HEK293 (cell line): ENCODE measurements at regions not wholly inside any gene's neighbourhood (a gene's known extent, or its start where the extent isn't known, plus 50 kb on each side); places are given as distances from the start of the nearest gene placed in this dataset.

Experiments used
- CTCF ChIA-PET: fragments of 350-600 bp; formaldehyde crosslinking; extraction: SDS; loops from one replicate; lab custom pipeline; 2021; ENCODE audit warnings: antibody characterized with exemption; lab: Yijun Ruan, JAX
- POLR2A ChIA-PET: fragments of 300-600 bp; formaldehyde crosslinking; extraction: SDS; loops from one replicate; lab custom pipeline; 2020; ENCODE audit warnings: antibody characterized with exemption, inconsistent platforms; lab: Yijun Ruan, JAX
- H3K27ac ChIP-seq: fragments of 200-500 bp; sonication (Bioruptor generic); 2 replicates; pipeline ENCODE4 v1.5.1; 2014; ENCODE audit warnings: low read depth, low read length, control low read depth, inconsistent platforms; ENCODE audit errors: extremely low read depth
- H3K36me3 ChIP-seq, 2 experiments: fragments of 200-500 bp in 1 of 2; sonication (Bioruptor generic) in 1 of 2; 1 replicate in 1 of 2; 2 replicates in 1 of 2; pipeline ENCODE4 v1.5.1; 2014 to 2017; ENCODE audit warnings: inconsistent platforms in 2 of 2, low read length in 2 of 2; ENCODE audit not compliant: control insufficient read depth in 2 of 2, insufficient read depth in 1 of 2
- H3K4me1 ChIP-seq: fragments of 200-500 bp; sonication (Bioruptor generic); 2 replicates; pipeline ENCODE4 v1.5.1; 2014; ENCODE audit warnings: mild to moderate bottlenecking, low read length, inconsistent platforms; ENCODE audit not compliant: control insufficient read depth, insufficient read depth
- H3K4me3 ChIP-seq: 2 replicates; pipeline ENCODE4 v1.5.1; 2011; ENCODE audit warnings: low read depth, mild to moderate bottlenecking, control low read depth, low read length, moderate library complexity
- H3K9me3 ChIP-seq: fragments of 200-500 bp; sonication (Bioruptor generic); 2 replicates; pipeline ENCODE4 v1.5.1; 2014; ENCODE audit warnings: low read depth, low read length, inconsistent platforms; ENCODE audit not compliant: control insufficient read depth, insufficient read depth
- PRDM1 ChIP-seq: fragments of 450-650 bp; formaldehyde crosslinking; IDR thresholded peaks from 2 replicates; pipeline ENCODE4; 2016; ENCODE audit warnings: missing biosample characterization, missing genetic modification characterization
- SALL2 ChIP-seq: fragments of 450-650 bp; formaldehyde crosslinking; IDR thresholded peaks from 2 replicates; pipeline ENCODE4 v1.5.0; 2017; ENCODE audit warnings: missing biosample characterization, mild to moderate bottlenecking, missing genetic modification characterization, borderline replicate concordance
- SP7 ChIP-seq: fragments of 450-650 bp; formaldehyde crosslinking; IDR thresholded peaks from 2 replicates; pipeline ENCODE4 v1.5.1; 2016; ENCODE audit warnings: missing biosample characterization, missing genetic modification characterization
- YY1 ChIP-seq: fragments of 450-650 bp; formaldehyde crosslinking; IDR thresholded peaks from 2 replicates; pipeline ENCODE4 v1.5.1; 2018; ENCODE audit warnings: missing biosample characterization, missing genetic modification characterization
- ZIC2 ChIP-seq: fragments of 450-650 bp; formaldehyde crosslinking; IDR thresholded peaks from 2 replicates; pipeline ENCODE4 v1.5.1; 2016; ENCODE audit warnings: missing biosample characterization, missing genetic modification characterization
- ZNF114 ChIP-seq: fragments of 450-650 bp; formaldehyde crosslinking; IDR thresholded peaks from 2 replicates; pipeline ENCODE4 v1.5.0; 2017; ENCODE audit warnings: missing biosample characterization, missing genetic modification characterization
- ZNF138 ChIP-seq: fragments of 450-650 bp; formaldehyde crosslinking; IDR thresholded peaks from 2 replicates; pipeline ENCODE4 v1.5.1; 2016; ENCODE audit warnings: missing biosample characterization, missing genetic modification characterization, borderline replicate concordance
- ZNF184 ChIP-seq: fragments of 450-650 bp; IDR thresholded peaks from 2 replicates; pipeline ENCODE4 v1.5.1; 2018; ENCODE audit warnings: missing biosample characterization, mild to moderate bottlenecking, missing genetic modification characterization
- ZNF366 ChIP-seq: fragments of 450-650 bp; formaldehyde crosslinking; conservative IDR thresholded peaks from 2 replicates; pipeline ENCODE4 v1.5.1; 2016; ENCODE audit warnings: missing biosample characterization, missing genetic modification characterization
- ZNF548 ChIP-seq: fragments of 450-650 bp; formaldehyde crosslinking; IDR thresholded peaks from 2 replicates; pipeline ENCODE4 v1.5.1; 2016; ENCODE audit warnings: missing biosample characterization, missing genetic modification characterization
- ZNF560 ChIP-seq: fragments of 450-650 bp; formaldehyde crosslinking; IDR thresholded peaks from 2 replicates; pipeline ENCODE4 v1.5.1; 2017; ENCODE audit warnings: missing biosample characterization, missing genetic modification characterization, borderline replicate concordance
- ZNF629 ChIP-seq: fragments of 450-650 bp; formaldehyde crosslinking; IDR thresholded peaks from 2 replicates; pipeline ENCODE4 v1.5.1; 2017; ENCODE audit warnings: missing biosample characterization, missing genetic modification characterization
- ZNF747 ChIP-seq: fragments of 450-650 bp; formaldehyde crosslinking; IDR thresholded peaks from 2 replicates; pipeline ENCODE4 v1.5.1; 2016; ENCODE audit warnings: missing biosample characterization, missing genetic modification characterization
- ZNF768 ChIP-seq: fragments of 450-650 bp; formaldehyde crosslinking; IDR thresholded peaks from 2 replicates; pipeline ENCODE4 v1.5.1; 2018; ENCODE audit warnings: missing biosample characterization, mild to moderate bottlenecking, missing genetic modification characterization
- ZNF776 ChIP-seq: fragments of 450-650 bp; formaldehyde crosslinking; IDR thresholded peaks from 2 replicates; pipeline ENCODE4 v1.5.0; 2017; ENCODE audit warnings: missing biosample characterization, missing genetic modification characterization, borderline replicate concordance
- ZNF791 ChIP-seq: fragments of 450-650 bp; formaldehyde crosslinking; IDR thresholded peaks from 2 replicates; pipeline ENCODE4 v1.5.1; 2016; ENCODE audit warnings: missing biosample characterization, missing genetic modification characterization
- ZSCAN16 ChIP-seq: fragments of 450-650 bp; formaldehyde crosslinking; IDR thresholded peaks from 2 replicates; pipeline ENCODE4 v1.5.1; 2016; ENCODE audit warnings: missing biosample characterization, missing genetic modification characterization
- TF ChIP-seq, protein P1 (sequence below): fragments of 450-650 bp; formaldehyde crosslinking; IDR thresholded peaks from 2 replicates; pipeline ENCODE4 v1.5.0; 2017; ENCODE audit warnings: missing biosample characterization, missing genetic modification characterization, borderline replicate concordance
- TF ChIP-seq, protein P2 (sequence below): fragments of 450-650 bp; formaldehyde crosslinking; IDR thresholded peaks from 2 replicates; pipeline ENCODE4 v1.5.1; 2016; ENCODE audit warnings: missing biosample characterization, missing genetic modification characterization, borderline replicate concordance
- TF ChIP-seq, protein P3 (sequence below): fragments of 450-650 bp; formaldehyde crosslinking; IDR thresholded peaks from 2 replicates; pipeline ENCODE4 v1.5.1; 2016; ENCODE audit warnings: missing biosample characterization, missing genetic modification characterization, borderline replicate concordance
- TF ChIP-seq, protein P4 (sequence below): fragments of 450-650 bp; formaldehyde crosslinking; IDR thresholded peaks from 2 replicates; pipeline ENCODE4 v1.5.1; 2017; ENCODE audit warnings: missing biosample characterization, mild to moderate bottlenecking, missing genetic modification characterization, moderate library complexity
- TF ChIP-seq, protein P5 (sequence below): fragments of 450-650 bp; formaldehyde crosslinking; IDR thresholded peaks from 2 replicates; pipeline ENCODE4 v1.5.1; 2017; ENCODE audit warnings: missing biosample characterization, missing genetic modification characterization
- TF ChIP-seq, protein P6 (sequence below): fragments of 450-650 bp; formaldehyde crosslinking; IDR thresholded peaks from 2 replicates; pipeline ENCODE4 v1.5.1; 2016; ENCODE audit warnings: missing biosample characterization, missing genetic modification characterization

DNA sequence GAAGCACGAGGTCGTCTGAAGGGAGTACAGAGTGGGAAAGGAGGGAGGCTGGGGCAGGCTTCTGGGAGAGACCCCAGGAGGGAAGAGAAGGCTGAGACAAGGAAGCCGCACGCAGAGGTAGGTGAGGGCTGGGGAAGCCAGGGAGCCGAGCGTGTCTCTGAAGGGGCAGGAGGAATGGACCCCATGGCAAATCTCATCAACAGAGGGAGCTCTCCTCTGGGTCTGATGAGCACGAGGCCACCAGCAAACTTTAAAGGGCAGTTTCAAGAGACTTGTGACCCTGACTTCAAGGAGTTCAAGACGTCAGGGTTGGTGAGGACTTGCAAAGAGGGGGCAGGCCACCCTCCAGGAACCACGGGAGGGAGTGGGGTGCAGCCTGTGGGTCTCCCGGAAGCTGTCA is 326.2 kb upstream of the IRX2 start (continued):
- TF ChIP-seq, protein P1, sequence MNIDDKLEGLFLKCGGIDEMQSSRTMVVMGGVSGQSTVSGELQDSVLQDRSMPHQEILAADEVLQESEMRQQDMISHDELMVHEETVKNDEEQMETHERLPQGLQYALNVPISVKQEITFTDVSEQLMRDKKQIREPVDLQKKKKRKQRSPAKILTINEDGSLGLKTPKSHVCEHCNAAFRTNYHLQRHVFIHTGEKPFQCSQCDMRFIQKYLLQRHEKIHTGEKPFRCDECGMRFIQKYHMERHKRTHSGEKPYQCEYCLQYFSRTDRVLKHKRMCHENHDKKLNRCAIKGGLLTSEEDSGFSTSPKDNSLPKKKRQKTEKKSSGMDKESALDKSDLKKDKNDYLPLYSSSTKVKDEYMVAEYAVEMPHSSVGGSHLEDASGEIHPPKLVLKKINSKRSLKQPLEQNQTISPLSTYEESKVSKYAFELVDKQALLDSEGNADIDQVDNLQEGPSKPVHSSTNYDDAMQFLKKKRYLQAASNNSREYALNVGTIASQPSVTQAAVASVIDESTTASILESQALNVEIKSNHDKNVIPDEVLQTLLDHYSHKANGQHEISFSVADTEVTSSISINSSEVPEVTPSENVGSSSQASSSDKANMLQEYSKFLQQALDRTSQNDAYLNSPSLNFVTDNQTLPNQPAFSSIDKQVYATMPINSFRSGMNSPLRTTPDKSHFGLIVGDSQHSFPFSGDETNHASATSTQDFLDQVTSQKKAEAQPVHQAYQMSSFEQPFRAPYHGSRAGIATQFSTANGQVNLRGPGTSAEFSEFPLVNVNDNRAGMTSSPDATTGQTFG (tag by site-specific recombination) = no peak
- TF ChIP-seq ZNF114 (tag by site-specific recombination) = no peak
- no peak for TF ChIP-seq ZNF366 (tag by site-specific recombination)
- TF ChIP-seq, protein P2, sequence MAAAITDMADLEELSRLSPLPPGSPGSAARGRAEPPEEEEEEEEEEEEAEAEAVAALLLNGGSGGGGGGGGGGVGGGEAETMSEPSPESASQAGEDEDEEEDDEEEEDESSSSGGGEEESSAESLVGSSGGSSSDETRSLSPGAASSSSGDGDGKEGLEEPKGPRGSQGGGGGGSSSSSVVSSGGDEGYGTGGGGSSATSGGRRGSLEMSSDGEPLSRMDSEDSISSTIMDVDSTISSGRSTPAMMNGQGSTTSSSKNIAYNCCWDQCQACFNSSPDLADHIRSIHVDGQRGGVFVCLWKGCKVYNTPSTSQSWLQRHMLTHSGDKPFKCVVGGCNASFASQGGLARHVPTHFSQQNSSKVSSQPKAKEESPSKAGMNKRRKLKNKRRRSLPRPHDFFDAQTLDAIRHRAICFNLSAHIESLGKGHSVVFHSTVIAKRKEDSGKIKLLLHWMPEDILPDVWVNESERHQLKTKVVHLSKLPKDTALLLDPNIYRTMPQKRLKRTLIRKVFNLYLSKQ (tag by site-specific recombination) = no peak
- no peak for TF ChIP-seq ZNF138
- TF ChIP-seq, protein P3, sequence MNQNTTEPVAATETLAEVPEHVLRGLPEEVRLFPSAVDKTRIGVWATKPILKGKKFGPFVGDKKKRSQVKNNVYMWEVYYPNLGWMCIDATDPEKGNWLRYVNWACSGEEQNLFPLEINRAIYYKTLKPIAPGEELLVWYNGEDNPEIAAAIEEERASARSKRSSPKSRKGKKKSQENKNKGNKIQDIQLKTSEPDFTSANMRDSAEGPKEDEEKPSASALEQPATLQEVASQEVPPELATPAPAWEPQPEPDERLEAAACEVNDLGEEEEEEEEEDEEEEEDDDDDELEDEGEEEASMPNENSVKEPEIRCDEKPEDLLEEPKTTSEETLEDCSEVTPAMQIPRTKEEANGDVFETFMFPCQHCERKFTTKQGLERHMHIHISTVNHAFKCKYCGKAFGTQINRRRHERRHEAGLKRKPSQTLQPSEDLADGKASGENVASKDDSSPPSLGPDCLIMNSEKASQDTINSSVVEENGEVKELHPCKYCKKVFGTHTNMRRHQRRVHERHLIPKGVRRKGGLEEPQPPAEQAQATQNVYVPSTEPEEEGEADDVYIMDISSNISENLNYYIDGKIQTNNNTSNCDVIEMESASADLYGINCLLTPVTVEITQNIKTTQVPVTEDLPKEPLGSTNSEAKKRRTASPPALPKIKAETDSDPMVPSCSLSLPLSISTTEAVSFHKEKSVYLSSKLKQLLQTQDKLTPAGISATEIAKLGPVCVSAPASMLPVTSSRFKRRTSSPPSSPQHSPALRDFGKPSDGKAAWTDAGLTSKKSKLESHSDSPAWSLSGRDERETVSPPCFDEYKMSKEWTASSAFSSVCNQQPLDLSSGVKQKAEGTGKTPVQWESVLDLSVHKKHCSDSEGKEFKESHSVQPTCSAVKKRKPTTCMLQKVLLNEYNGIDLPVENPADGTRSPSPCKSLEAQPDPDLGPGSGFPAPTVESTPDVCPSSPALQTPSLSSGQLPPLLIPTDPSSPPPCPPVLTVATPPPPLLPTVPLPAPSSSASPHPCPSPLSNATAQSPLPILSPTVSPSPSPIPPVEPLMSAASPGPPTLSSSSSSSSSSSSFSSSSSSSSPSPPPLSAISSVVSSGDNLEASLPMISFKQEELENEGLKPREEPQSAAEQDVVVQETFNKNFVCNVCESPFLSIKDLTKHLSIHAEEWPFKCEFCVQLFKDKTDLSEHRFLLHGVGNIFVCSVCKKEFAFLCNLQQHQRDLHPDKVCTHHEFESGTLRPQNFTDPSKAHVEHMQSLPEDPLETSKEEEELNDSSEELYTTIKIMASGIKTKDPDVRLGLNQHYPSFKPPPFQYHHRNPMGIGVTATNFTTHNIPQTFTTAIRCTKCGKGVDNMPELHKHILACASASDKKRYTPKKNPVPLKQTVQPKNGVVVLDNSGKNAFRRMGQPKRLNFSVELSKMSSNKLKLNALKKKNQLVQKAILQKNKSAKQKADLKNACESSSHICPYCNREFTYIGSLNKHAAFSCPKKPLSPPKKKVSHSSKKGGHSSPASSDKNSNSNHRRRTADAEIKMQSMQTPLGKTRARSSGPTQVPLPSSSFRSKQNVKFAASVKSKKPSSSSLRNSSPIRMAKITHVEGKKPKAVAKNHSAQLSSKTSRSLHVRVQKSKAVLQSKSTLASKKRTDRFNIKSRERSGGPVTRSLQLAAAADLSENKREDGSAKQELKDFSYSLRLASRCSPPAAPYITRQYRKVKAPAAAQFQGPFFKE = no peak
- no peak for TF ChIP-seq ZNF747 (tag by site-specific recombination)

DNA sequence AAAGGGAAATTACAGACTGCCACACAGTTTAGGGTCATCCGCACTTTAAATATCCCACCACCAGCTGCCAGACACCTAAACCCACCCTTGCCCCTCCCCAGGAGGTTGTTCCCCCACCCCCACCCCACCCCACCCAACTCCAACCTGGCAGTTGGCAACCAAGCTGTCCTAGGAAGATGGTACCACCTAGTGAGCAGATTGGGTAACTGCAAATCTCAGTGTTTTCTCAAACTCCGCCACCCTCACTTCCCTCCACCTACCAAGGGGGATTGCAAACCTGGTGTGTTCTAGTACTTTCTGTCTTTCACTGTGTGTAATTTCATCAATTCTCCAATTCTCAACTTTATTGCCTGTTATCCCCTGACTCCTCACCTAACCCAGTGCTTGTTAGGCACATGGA is 323.8 kb upstream of the IRX2 start:
- Histone ChIP-seq H3K4me3 (no peak overlapping the region), H3K9me3 (no peaks in the 10 kb centered on the region; the same call in 1 of the 2 replicates), H3K4me1 (no peaks in the 10 kb centered on the region), H3K36me3 (no peaks in the 10 kb centered on the region), H3K27ac (no peak overlapping the region)
- TF ChIP-seq ZSCAN16 (tag by site-specific recombination) (no peak), ZNF629 (tag by site-specific recombination) (no peak), SALL2 (tag by site-specific recombination) (no peak), ZNF776 (tag by site-specific recombination) (no peak), ZNF184 (tag by site-specific recombination) (no peak), SP7 (tag by site-specific recombination) (no peak), ZNF791 (tag by site-specific recombination) (no peak), ZNF548 (tag by site-specific recombination) (no peak), ZNF768 (tag by site-specific recombination) (no peak), ZIC2 (tag by site-specific recombination) (no peak), YY1 (no peak), PRDM1 (tag by site-specific recombination) (no peak), ZNF560 (no peak)
- TF ChIP-seq, protein P4, sequence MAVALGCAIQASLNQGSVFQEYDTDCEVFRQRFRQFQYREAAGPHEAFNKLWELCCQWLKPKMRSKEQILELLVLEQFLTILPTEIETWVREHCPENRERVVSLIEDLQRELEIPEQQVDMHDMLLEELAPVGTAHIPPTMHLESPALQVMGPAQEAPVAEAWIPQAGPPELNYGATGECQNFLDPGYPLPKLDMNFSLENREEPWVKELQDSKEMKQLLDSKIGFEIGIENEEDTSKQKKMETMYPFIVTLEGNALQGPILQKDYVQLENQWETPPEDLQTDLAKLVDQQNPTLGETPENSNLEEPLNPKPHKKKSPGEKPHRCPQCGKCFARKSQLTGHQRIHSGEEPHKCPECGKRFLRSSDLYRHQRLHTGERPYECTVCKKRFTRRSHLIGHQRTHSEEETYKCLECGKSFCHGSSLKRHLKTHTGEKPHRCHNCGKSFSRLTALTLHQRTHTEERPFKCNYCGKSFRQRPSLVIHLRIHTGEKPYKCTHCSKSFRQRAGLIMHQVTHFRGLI (tag by site-specific recombination) = no peak
- TF ChIP-seq, protein P5, sequence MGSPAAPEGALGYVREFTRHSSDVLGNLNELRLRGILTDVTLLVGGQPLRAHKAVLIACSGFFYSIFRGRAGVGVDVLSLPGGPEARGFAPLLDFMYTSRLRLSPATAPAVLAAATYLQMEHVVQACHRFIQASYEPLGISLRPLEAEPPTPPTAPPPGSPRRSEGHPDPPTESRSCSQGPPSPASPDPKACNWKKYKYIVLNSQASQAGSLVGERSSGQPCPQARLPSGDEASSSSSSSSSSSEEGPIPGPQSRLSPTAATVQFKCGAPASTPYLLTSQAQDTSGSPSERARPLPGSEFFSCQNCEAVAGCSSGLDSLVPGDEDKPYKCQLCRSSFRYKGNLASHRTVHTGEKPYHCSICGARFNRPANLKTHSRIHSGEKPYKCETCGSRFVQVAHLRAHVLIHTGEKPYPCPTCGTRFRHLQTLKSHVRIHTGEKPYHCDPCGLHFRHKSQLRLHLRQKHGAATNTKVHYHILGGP (tag by site-specific recombination) = no peak
- TF ChIP-seq, protein P6, sequence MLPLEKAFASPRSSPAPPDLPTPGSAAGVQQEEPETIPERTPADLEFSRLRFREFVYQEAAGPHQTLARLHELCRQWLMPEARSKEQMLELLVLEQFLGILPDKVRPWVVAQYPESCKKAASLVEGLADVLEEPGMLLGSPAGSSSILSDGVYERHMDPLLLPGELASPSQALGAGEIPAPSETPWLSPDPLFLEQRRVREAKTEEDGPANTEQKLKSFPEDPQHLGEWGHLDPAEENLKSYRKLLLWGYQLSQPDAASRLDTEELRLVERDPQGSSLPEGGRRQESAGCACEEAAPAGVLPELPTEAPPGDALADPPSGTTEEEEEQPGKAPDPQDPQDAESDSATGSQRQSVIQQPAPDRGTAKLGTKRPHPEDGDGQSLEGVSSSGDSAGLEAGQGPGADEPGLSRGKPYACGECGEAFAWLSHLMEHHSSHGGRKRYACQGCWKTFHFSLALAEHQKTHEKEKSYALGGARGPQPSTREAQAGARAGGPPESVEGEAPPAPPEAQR (tag by site-specific recombination) = no peak
- ChIA-PET CTCF (no interaction called here), POLR2A (no interaction called here)
